ENCODE measurements at regions not wholly inside any gene's neighbourhood (a gene's known extent, or its start where the extent isn't known, plus 50 kb on each side); places are given as distances from the start of the nearest gene placed in this dataset.

GRCh38 chr2:2452961-2453360 lies 121.9 kb upstream of the MYT1L start (continued):
- TF ChIP-seq CHD7 (IDR thresholded peaks at IDR 0.05; ENCODE audit: insufficient replicate concordance, low read length) (no peak), CBX8 (IDR thresholded peaks at IDR 0.05; ENCODE audit: borderline replicate concordance, low read depth, low read length) (no peak), SAP30 (IDR thresholded peaks at IDR 0.05; ENCODE audit: insufficient read depth, insufficient replicate concordance, low read length) (no peak), EGR1 (IDR thresholded peaks at IDR 0.05; ENCODE audit: borderline replicate concordance, low read depth, low read length) (no peak), CREB1 (IDR thresholded peaks at IDR 0.05) (no peak), CEBPB (IDR thresholded peaks at IDR 0.05; ENCODE audit: low read depth, low read length) (no peak), ATF3 (IDR thresholded peaks at IDR 0.05; ENCODE audit: insufficient read depth, low read depth, low read length) (no peak), ASH2L (IDR thresholded peaks at IDR 0.05; ENCODE audit: low read length) (no peak), GABPA (IDR thresholded peaks at IDR 0.05; ENCODE audit: borderline replicate concordance, insufficient read depth, low read length) (no peak), NANOG (IDR thresholded peaks at IDR 0.05; ENCODE audit: insufficient read depth, low read depth, low read length, poor library complexity, severe bottlenecking) (no peak), MAX (IDR thresholded peaks at IDR 0.05) (no peak), TAF7 (optimal IDR thresholded peaks at IDR 0.05; ENCODE audit: borderline replicate concordance, low read depth, low read length) (no peak)

Measured in H1 (cell line).